NCI-H2107 treated with DMSO at 0.1 percent for 48 hours (cell line): ENCODE measurements at regions not wholly inside any gene's neighbourhood (a gene's known extent, or its start where the extent isn't known, plus 50 kb on each side); places are given as distances from the start of the nearest gene placed in this dataset.
"Not testable (repeated sequence)": the region's sequence is repeated elsewhere in the genome, so short reads cannot be mapped to it uniquely, and the experiment has no call there.

ENCODE experiments used
- DNase-seq: peaks from one replicate; lab custom pipeline; 2025; ENCODE audit not compliant: unreplicated experiment; lab: John Stamatoyannopoulos, UW

- no peak for DNase-seq
These were observed 351.4 kb upstream of the NPVF start for GRCh38 chr7:25579778-25580075.

- DNase-seq, result no peak
These were observed 351.9 kb upstream of the NPVF start for GRCh38 chr7:25580141-25580540.

- no peak for DNase-seq
These were observed 355.3 kb upstream of the NPVF start for GRCh38 chr7:25583621-25584020.

- no peak for DNase-seq
These were observed 356.0 kb upstream of the NPVF start for GRCh38 chr7:25584112-25584938.

- no peak for DNase-seq
These were observed 358.2 kb upstream of the NPVF start for GRCh38 chr7:25586513-25586912.

GRCh38 chr7:25594122-25594521 lies 365.8 kb upstream of the NPVF start:
- DNase-seq, result no peak

- DNase-seq, result no peak
These were observed 366.4 kb upstream of the NPVF start for GRCh38 chr7:25594728-25595127.

- DNase-seq, result no peak
These were observed 367.7 kb upstream of the NPVF start for GRCh38 chr7:25595996-25596395.

- no peak for DNase-seq
These were observed 368.2 kb upstream of the NPVF start for GRCh38 chr7:25596443-25596842.

- no peak for DNase-seq
These were observed 369.7 kb upstream of the NPVF start for GRCh38 chr7:25597946-25598345.

- no peak for DNase-seq
These were observed 370.5 kb upstream of the NPVF start for GRCh38 chr7:25598765-25599164.

GRCh38 chr7:25600262-25600920 lies 372.1 kb upstream of the NPVF start:
- no peak for DNase-seq

- not testable (repeated sequence) for DNase-seq
These were observed 374.6 kb upstream of the NPVF start for GRCh38 chr7:25602730-25603426.

GRCh38 chr7:25603427-25603740 lies 375.1 kb upstream of the NPVF start:
- DNase-seq, result not testable (repeated sequence)

- no peak for DNase-seq
These were observed 382.9 kb upstream of the NPVF start for GRCh38 chr7:25611196-25611595.

GRCh38 chr7:25613912-25614311 lies 385.6 kb upstream of the NPVF start:
- no peak for DNase-seq

GRCh38 chr7:25614415-25614814 lies 386.1 kb upstream of the NPVF start:
- no peak for DNase-seq

GRCh38 chr7:25615003-25615402 lies 386.7 kb upstream of the NPVF start:
- no peak for DNase-seq

- no peak for DNase-seq
These were observed 387.3 kb upstream of the NPVF start for GRCh38 chr7:25615593-25615992.

GRCh38 chr7:25617214-25617613 lies 388.9 kb upstream of the NPVF start:
- no peak for DNase-seq

GRCh38 chr7:25617673-25618072 lies 389.4 kb upstream of the NPVF start:
- no peak for DNase-seq

- DNase-seq, result no peak
These were observed 391.1 kb upstream of the NPVF start for GRCh38 chr7:25619381-25619780.
